ENCODE measurements at regions not wholly inside any gene's neighbourhood (a gene's known extent, or its start where the extent isn't known, plus 50 kb on each side); places are given as distances from the start of the nearest gene placed in this dataset.

GRCh38 chr5:74384851-74385250, 255.7 kb downstream of the ENC1 start:
- DNase-seq (ENCODE audit: low read depth) = peak; percentile 72
- no peak for TF ChIP-seq CTCF (IDR thresholded peaks at IDR 0.05; ENCODE audit: low read depth, low read length, missing control alignments)
- in situ Hi-C loops (cut with HindIII; ENCODE audit: low sequenced_read_pairs) = no loop called here
- no peak overlapping the region for H3K4me3 ChIP-seq (ENCODE audit: low read depth, low read length)

GRCh38 chr5:74382987-74383593, 257.4 kb downstream of the ENC1 start:
- no peak for DNase-seq (ENCODE audit: low read depth)
- no peak for TF ChIP-seq CTCF (IDR thresholded peaks at IDR 0.05; ENCODE audit: low read depth, low read length, missing control alignments)
- in situ Hi-C loops (cut with HindIII; ENCODE audit: low sequenced_read_pairs) = no loop called here
- no peak overlapping the region for H3K4me3 ChIP-seq (ENCODE audit: low read depth, low read length)

GRCh38 chr5:74382123-74382855, 258.2 kb downstream of the ENC1 start:
- no peak for DNase-seq (ENCODE audit: low read depth)
- in situ Hi-C loops (cut with HindIII; ENCODE audit: low sequenced_read_pairs) = no loop called here
- no peak overlapping the region for H3K4me3 ChIP-seq (ENCODE audit: low read depth, low read length)
- no peak for TF ChIP-seq CTCF (IDR thresholded peaks at IDR 0.05; ENCODE audit: low read depth, low read length, missing control alignments)

GRCh38 chr5:74380193-74380592, 260.3 kb downstream of the ENC1 start:
- no peak overlapping the region for H3K4me3 ChIP-seq (ENCODE audit: low read depth, low read length)
- in situ Hi-C loops (cut with HindIII; ENCODE audit: low sequenced_read_pairs) = no loop called here
- TF ChIP-seq CTCF (IDR thresholded peaks at IDR 0.05; ENCODE audit: low read depth, low read length, missing control alignments) = no peak
- DNase-seq (ENCODE audit: low read depth) = no peak

GRCh38 chr5:74378464-74378863, 262.1 kb downstream of the ENC1 start:
- no peak for DNase-seq (ENCODE audit: low read depth)
- no peak for TF ChIP-seq CTCF (IDR thresholded peaks at IDR 0.05; ENCODE audit: low read depth, low read length, missing control alignments)
- in situ Hi-C loops (cut with HindIII; ENCODE audit: low sequenced_read_pairs) = no loop called here
- no peak overlapping the region for H3K4me3 ChIP-seq (ENCODE audit: low read depth, low read length)

GRCh38 chr5:74376187-74376586, 264.3 kb downstream of the ENC1 start:
- TF ChIP-seq CTCF (IDR thresholded peaks at IDR 0.05; ENCODE audit: low read depth, low read length, missing control alignments) = no peak
- in situ Hi-C loops (cut with HindIII; ENCODE audit: low sequenced_read_pairs) = no loop called here
- no peak overlapping the region for H3K4me3 ChIP-seq (ENCODE audit: low read depth, low read length)

More at GRCh38 chr5:74376187-74376586, 264.3 kb downstream of the ENC1 start:
- DNase-seq (ENCODE audit: low read depth) = no peak
